OCI-M2 (cell line): ENCODE measurements at regions not wholly inside any gene's neighbourhood (a gene's known extent, or its start where the extent isn't known, plus 50 kb on each side); places are given as distances from the start of the nearest gene placed in this dataset.
"Not testable (repeated sequence)": the region's sequence is repeated elsewhere in the genome, so short reads cannot be mapped to it uniquely, and the experiment has no call there.

ENCODE experiments used
- DNase-seq: peaks from one replicate; lab custom pipeline; 2025; ENCODE audit not compliant: unreplicated experiment; lab: John Stamatoyannopoulos, UW

DNA sequence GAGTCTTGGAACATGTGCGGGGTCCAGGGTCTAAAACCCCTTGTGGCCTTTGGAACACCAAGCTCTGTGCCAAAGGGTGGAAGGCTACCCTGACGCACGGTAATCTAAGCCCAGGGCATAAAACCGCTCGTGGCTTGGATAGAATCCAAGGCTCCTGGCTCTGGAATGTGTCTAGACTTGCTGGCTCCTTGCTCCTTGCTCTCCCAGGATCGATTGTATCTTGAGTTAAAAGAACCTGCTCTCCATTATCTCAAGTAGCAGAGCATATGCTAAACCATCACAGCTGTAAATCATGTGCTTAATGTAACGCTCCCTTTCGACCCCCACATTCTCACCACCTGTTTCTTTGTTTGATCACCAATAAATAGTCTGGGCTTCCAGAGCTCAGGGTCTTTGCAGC is 50.3 kb downstream of the TLCD4 start:
- not testable (repeated sequence) for DNase-seq

GRCh38 chr1:95168028-95168427 is 50.9 kb downstream of the TLCD4 start:
- DNase-seq: no peak

GRCh38 chr1:95168761-95169351 is 51.7 kb downstream of the TLCD4 start:
- DNase-seq: no peak

- no peak for DNase-seq
Measured at GRCh38 chr1:95169548-95169947, 52.4 kb downstream of the TLCD4 start.

GRCh38 chr1:95171270-95172245 is 54.4 kb downstream of the TLCD4 start:
- no peak for DNase-seq

DNA sequence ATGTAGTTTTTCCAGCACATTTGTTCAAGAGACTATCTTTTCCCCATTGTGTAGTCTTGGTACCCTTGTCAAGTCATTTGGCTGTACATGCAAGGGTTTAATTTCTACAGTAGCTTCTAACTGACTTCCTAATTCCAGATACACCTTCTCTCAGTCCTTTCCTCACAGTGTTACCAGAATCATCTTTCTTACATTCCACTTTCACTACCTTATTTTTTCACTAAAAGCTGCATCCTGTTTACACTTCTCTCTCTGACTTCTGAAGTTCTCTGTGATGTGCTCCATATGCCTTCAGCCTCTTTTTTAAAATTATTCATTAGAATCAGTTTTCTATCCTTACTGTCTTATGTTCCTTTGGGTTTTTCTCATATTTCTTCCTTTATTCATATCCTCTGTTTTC is 57.1 kb upstream of the RWDD3 start:
- DNase-seq: no peak

- peak; percentile 76 for DNase-seq
Measured at GRCh38 chr1:95179205-95179986, 54.6 kb upstream of the RWDD3 start.

DNA sequence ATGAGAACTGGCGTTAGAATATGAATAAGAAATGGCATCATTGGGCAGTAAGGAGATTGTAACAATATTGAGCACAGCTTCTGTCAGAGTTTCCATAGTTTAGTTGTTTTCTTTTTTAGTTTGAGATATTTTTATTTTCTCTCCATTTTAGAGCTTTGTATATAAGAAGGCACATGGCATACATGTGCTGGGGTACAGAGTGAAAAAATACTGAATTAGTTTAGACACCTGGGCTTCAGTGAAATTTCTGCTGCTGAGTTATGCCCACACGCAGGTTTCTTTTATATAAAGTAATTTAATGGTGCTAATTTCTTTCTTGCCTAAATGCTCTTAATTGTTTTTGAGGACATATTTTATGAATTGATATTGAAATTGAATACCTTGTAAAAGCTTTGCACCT is 53.6 kb upstream of the RWDD3 start:
- DNase-seq: no peak

DNA sequence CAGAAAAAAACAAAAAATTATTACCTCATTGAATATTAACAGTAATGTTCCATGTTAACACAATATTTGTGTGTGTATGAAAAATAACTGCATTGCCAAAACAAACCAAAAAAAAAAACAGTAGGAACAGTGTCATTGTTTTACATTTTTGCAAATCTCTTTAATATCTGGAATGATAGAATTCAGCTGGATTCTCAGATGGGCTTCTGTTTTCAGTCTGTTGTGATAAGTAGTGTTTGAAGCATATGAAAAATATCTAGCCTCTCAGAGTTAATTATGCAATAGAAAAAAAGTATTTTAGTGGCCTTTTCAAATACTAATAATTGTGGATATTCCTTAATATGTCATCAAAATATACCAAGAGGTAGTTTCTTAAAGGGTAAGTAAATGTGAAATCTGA is 52.9 kb upstream of the RWDD3 start:
- no peak for DNase-seq

DNA sequence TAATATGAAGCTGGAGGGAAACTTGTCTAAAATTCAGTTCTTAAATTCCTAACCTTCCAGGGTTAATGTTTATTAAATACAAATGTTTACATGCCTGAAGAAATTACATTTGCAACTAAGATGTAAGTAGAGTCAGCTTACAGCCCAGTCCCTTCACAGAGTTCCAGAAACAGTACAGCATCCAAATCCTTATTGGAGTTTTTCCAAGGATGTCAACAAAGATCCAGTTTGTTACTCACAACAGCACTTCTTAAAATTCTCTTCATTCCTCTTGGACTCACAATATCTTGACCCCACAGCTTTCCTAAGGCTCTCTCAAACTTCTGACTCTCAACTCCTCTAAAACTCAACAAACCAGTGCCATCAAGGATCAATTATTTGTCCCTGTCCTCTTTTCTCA is 50.1 kb upstream of the RWDD3 start:
- DNase-seq: no peak
